GM19239 (cell line): ENCODE measurements at regions not wholly inside any gene's neighbourhood (a gene's known extent, or its start where the extent isn't known, plus 50 kb on each side); places are given as distances from the start of the nearest gene placed in this dataset.

Experiments
- DNase-seq: peaks from one replicate; pipeline ENCODE4 v3.0.0; 2011; ENCODE audit warnings: low spot score; ENCODE audit not compliant: insufficient read length
- FAIRE-seq: peaks from 2 replicates; lab custom pipeline; 2011; peaks lifted over from hg19 to GRCh38; lab: Jason Lieb, UNC

GRCh38 chr16:85548375-85548774 lies 64.7 kb upstream of the GSE1 start:
- FAIRE-seq (no peak), DNase-seq (no peak)

DNA sequence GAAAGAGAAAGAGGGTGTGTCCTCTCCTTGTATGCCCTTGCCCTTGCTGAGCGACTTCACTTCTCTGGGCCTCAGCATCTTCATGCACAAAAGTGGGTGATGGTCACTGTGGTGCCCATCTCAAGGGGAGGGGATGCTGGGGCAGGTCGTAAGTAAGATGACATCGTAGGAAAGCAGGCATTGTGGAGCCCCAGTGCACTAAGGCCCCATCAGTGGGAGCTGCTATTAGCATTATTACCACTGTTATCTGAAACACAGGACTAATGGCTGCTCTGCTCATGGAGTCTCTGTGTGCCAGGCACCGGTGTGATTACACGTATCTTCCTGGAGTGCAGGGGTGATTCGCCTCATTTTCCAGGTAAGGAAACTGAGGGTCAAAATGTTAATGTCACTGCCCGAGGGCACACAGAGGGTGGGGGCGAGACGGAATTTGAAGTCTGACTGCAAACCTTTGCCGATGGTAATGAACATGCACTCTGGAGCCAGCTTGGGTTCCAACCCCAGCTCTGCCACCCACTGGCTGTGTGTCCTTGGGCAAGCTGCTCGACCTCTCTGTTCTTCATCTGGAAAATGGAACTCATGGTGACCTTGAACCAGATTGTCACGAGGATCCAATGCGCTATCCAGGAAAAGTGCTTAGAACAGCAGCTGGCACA lies 63.2 kb upstream of the GSE1 start:
- FAIRE-seq (no peak), DNase-seq (no peak)

GRCh38 chr16:85550422-85550864 lies 62.7 kb upstream of the GSE1 start:
- FAIRE-seq (no peak), DNase-seq (no peak)

DNA sequence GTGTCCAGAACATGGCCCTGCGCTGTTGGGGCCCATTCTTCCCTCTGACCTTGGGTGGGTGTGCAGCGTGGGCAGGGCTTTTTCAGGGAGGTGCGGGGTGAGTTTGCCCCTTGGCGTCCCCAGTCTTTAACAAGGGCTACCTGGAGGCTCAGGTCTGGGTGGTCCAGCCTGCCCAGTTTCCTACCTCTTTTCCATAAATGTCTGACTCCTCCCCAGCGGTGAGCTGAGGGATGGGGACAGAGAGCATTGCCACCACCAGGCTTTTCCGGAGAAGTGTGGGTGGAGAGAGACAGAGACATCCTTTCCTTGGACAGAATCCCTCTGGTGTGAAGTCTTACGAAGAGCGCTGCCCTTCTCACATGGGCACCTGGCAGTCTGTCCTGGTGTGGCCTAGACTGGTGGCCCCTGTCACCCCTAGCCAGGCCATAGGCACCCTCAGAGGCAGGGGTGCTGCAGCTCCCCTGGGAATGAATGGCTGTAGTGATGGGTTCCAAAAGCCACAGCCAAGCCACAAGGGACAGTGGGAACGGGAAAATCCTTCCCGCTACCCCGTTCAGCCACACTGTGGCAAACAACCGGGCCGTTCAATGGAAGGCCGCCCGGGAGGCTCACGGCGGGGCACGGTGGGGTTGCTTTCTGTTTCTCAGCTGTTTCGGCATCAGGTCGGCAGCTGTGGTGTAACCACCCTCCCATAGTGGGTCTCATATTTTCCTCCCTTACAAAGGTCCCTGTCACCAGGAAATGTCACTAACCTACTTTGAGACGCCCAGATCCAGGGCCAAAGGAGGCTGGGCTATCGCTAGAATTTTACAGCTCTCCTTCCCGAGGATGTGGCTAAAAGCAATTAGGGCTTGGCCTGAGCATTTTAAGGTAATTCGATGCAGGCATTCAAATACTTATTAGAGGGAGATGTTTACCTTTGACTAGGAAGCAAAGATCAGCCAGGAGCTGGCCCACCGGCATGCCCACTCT lies 61.9 kb upstream of the GSE1 start:
- FAIRE-seq (no peak), DNase-seq (no peak)

- FAIRE-seq, result no peak
- DNase-seq, result no peak
Observed at GRCh38 chr16:85552980-85553435, 60.1 kb upstream of the GSE1 start.

GRCh38 chr16:85553436-85554113 lies 59.5 kb upstream of the GSE1 start:
- FAIRE-seq (no peak), DNase-seq (peak; percentile 71)

GRCh38 chr16:85554114-85554888 lies 58.8 kb upstream of the GSE1 start:
- DNase-seq (peak; percentile 98), FAIRE-seq (peak; percentile 94)

DNA sequence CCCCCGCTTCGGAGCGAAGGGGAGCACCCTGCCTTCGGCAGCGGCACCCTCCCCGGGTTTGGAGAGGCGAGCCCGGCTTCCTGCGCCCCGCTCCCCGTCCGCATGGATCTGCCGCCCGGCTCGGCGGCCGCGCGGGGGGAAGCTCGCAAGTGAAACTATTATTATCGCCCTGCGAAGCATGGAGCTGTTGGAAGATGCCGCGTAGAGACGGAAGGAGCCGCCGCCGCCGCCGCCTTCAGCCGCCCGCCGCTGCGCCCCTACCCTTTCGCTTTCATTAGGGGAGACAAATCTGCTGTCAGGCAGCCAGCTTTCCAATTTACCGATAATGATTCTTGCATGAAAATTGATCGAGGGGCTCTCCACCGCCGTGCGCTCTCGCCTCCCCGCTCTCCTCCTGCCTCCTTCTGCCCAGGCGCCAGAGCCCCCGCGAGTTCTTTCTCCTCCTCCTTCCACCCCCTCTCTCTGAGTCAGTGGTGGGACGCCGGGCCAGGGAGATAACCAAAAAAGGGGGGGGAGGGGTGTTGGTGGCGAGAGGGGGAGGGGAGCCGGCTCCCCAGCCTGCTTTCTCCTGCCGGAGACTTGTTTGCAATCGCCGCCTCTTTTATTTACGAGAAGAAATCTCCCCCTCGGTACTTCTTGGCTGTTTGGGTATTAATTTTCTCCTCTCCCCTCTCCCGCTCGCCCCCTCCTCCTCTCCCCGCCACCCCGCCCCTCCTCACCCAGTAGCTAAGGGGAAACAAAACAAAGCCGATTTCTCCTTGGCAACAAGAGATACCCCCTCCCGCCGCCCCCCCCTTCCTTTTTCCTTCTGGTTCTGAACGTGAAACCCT lies 58.0 kb upstream of the GSE1 start:
- FAIRE-seq, result no peak

DNA sequence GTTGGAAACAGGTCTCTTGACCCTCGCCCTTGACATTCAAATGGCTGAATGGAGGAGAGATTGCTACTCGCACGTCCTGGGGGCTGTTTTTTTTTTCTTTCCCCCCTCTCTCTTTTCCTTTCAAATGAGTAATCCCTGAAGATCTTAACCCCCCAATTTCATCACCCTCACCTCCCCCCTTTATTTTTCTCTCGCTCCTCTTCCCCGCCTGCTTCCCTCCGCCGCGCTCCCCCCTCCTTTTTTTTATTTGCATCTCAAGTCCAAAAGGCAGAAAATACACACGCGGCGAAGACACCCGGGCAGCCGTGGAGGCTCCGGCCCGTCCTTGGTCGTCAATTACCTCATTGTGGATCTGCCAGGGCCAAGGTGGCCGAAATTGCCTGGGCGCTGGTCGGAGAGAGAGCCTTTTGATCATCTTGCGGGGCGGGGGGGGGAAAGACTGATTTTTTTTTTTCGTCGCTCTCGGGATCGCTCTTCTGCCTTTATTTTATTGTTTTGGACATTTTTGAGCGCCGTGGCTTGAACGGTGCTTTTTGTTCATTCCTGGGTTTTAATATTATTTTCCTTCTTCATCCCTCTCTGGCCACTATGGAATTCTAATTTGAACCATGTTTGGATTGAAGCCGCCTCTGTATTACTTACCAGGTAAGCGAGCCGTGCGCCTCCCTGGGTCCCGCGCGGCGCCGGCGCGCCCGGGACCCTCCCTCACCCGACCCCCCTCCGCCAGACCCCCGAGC lies 57.2 kb upstream of the GSE1 start:
- DNase-seq, result peak; percentile 69
- peak; percentile 44 for FAIRE-seq

More for the DNA sequence above, 58.0 kb upstream of the GSE1 start:
- peak; percentile 63 for DNase-seq

DNA sequence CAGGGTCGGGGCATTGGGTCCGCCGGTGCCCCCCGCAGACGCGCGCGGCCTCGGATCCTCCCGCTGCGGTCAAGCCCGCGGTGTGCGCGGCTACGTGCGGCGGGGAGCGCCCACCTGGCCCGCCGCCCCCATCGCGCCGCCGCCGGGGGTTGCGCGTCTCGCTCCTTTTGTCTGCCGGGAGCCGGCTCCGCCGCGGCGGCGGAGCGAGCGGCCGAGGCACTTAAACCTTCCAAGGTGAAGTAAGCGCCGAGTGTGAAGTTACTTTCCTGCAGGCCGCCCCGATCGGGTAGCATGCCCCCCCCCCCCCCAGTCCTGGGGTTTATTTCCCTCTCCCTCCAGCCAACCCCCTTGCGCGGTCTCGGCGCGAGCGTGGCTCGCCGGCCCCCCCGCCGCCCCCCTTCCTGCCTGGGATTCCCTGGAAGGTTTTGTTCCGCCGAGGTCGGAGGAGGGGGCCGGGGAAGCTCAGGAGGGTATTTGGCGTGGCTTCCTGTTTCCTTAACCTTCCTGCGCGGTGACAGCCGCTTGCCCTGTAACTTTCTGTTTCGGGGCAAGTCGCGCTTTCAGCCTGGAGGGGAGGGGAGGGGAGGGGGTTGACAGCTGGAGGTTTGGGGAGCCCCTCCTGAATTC lies 56.6 kb upstream of the GSE1 start:
- FAIRE-seq (no peak), DNase-seq (peak; percentile 82)

- peak; percentile 86 for FAIRE-seq
- DNase-seq, result peak; percentile 48
Observed at GRCh38 chr16:85557083-85557970, 55.8 kb upstream of the GSE1 start.

DNA sequence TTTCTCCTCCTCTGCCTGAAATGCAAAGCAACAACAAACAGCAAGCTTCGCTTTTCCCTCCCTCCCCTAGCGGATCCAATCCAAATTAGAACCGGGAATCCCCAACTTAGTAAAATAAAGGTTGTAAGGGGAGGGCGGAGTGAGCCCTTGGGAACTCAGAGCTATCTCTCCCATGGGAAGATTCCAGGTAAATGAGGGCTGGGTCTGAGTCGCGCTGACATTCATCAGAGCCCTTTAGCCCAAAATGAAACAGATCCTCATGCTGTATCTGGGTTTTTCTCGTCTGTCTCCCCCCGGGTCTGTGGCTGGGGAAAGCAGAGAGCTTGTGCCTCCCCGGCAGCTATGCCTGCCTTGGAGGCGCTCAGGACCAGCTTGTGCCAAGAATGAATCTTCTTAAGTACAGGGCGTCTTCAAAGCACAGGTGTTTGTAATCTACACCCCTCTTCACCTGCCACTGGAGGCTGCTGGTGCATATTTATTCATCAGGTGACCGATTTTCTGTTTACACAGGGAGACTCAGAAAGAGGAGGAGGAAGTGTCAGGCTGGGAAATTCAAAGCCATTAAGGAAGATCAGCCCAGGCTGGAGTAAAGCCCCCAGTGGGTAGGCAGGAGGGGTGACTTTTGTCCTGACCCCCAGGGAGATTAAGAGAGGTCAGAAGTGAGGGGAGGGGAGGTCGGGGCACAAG lies 55.0 kb upstream of the GSE1 start:
- DNase-seq, result no peak
- FAIRE-seq, result no peak

DNA sequence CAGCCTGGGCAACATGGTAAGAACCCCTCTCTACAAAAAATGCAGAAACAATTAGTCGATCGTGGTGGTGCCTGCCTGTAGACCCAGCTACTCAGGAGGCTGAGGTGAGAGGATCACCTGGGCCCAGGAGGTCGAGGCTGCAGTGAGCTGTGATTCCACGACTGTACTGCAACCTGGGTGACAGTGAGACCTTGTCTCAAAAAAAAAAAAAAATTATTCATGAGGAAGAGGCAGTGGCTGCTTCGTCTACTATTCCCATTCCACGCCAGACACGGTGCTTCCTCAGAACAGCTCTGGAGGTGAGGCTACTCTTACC lies 52.2 kb upstream of the GSE1 start:
- DNase-seq (no peak), FAIRE-seq (no peak)

DNA sequence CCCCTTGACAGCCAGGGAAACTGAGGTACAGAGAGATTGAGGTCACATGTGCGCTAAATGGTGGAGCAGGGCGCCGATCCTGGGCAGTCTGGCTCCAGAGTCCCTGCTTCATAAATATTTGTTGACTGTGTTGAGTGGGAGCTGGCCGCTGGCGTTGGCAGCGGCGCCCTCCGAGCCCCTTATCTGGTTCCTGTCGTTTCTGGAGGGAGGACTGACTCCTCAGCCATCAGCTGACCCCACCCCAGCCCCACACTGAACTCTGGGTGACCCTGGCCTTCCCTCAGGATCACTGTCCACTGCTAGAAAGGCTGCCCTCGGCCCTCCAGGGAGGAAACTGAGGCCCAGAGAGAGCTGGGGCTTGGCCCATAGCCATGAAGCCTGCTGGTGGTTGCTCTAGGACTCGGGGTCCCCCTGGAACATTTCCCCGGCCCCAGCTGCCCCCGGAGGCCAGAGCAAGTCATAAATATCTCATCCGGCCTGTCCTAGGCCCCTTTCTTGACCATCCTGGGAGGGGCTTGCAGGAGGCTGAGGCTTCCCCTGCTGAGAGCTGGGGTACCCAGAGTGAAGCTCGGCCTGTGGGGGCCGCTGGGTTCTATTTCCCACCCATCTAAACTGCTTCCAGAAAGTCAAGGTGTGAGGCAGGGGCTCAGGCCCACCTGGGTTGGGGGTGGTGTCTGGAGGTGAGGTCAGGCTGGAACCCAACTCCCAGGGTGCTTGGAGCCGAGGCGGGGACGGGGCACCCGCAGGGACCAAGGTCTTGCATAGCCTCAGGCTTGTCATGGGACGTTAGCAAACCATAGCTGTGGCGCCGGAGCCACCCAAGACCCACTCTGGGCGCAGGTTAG lies 51.7 kb upstream of the GSE1 start:
- FAIRE-seq (no peak), DNase-seq (no peak)

DNA sequence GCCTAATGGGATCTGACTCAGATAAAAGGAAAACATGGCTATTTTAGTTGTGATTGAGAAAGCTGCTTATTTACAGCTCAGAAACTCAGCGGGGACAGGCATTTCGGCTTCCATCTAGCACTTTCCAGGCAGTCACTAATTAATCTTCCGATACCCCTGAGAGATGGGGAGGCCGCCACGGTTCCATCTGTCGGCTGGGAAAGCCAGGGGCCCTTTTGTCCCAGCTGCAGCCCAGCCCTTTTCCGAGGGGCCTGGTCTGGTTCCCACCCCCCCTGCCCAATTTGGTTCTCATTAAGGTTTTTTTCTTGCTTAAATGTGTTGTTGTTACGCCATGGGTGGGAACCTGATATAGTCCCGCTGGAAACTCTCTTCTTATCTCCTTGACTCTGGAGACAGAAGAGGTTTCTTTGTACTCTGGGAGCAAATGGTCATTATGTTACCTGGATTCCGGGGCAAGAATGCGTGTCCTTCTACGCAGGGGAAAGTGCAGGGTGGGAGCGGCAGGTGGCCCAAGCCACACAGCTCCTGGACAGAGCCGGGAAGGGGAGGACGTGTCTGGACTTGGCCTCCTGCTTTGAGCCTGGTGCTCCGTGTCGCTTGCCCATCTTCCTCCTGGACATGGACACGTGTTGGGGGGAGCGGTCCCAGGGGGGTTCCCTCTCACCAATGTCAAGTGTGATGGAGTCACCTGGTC lies 50.9 kb upstream of the GSE1 start:
- DNase-seq (no peak), FAIRE-seq (no peak)
